NCI-H526 (cell line): ENCODE measurements at regions not wholly inside any gene's neighbourhood (a gene's known extent, or its start where the extent isn't known, plus 50 kb on each side); places are given as distances from the start of the nearest gene placed in this dataset.

ENCODE experiments used
- DNase-seq, 2 experiments: peaks; one replicate each; lab custom pipeline; 2025; lab: John Stamatoyannopoulos, UW

DNA sequence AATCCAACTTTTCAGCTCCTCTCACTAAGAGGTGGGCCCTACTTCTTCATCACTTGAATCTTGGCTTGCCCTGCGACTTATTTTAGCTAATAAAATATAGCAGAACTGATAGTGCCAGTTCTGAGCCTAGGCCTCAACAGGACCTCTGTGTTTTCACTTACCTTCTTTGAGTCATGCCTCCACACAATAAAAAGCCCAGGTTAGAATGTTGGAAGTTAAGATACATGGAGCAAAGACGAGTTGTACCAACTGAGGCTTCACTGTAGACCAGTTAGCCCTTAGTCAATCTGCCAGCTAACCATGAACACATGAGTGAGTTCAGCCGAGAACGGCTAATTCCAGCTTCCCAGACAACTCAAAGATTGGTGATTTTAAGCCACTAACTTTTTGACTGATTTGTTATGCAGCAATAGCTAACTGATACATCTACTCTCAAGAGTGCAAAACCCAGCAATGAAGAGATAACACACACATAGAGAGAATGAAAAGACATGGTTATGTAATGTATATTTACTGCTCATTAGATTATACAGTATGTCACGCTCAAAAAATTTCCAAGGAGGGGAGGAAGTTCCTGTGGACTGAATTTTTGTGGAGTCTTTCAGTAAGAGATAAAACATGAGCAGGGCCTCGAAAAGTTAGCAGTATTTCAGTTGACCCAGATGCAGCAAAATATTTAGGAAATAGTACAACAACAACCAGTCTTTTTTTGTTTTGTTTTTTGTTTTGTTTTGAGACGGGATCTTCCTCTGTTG is 181.1 kb downstream of the MYCN start:
- no peak for DNase-seq

DNA sequence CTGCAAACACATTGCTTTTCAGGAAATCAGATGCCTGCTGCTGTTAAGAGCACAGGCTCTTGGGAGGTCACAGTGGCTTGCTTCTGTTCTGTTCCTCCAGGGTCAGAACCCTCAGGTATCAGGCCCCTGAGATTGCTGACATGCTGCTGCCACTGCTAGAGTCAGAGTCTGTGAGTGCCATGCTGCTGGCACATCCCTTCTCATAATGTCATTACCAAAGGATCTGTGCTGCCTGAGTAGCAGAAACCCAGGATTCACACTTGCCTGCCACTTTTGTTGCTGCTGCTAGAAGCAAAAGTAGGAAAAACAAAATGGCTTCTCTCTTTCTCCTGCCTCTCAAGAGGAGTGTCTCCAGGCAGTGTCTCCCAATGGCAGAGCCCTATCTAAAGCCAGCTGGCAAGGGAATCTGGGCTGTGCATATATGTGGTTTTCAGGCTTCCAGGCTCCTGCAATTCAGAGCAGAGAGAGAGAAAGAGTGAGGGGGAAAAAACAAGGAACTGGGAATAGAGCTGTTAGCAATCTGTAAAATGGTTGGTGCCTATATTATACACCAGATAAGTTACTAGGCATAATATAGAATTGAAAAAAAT is 180.3 kb downstream of the MYCN start:
- DNase-seq: no peak

DNA sequence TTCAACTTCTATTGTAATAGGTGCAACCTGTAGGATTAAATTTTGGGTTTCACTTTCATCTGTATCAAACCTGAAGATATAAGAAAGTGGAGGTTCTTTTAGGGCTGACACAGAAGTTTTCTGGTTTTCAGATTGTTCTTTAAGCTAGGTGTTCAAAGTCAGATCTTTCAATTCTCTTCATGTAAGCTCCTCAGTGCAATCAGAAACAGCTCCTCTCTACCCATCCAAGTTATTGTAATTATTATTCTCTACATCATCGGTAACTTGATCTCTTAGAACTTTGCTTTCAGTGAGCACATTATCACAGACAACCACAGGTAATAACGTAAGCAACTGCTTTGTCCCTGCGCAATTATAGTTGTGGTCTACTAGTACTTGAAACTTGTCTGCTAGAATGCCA is 179.4 kb downstream of the MYCN start:
- DNase-seq: peak; percentile 94 to 96

DNA sequence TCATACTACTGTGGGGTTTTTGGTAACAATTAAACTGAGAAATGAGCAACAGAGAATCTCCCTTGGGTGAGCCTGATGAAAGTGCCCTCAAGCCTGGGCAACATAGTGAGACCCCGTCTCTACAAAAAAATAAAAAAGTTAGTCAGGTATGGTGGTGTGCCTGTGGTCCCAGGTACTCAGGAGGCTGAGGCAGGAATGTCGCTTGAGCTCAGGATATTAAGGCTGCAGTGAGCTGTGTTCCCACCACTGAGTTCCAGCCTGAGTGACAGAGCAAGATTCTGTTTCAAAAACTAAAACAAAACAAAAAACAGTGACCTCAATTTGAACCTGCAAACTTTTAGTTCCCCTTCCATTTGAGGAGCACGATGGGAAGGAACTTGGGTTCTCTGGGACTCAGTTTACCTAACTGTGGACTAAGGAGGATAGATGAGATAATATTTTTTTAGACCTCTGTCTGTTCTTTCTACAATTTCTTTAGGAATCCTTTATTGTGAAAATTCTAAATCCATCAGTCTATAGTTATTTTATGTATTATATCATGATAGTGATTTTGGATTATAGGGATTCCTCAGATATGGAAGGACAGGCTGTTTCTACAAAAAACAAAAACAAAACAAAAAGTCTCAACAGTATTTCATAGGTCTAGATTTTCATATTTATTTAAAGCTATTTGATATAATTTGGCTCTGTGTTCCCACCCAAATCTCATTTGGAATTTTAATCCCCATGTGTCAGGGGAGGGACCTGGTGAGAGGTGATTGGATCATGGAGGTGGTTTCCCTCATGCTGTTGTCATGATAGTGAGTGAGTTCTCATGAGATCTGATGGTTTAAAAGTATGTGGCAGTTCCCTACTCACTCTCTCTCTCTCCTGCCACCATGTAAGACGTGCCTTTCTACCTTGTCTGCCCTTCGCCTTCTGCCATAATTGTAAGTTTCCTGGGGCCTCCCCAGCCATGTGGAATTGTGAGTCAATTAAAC is 178.6 kb downstream of the MYCN start:
- DNase-seq: no peak

DNA sequence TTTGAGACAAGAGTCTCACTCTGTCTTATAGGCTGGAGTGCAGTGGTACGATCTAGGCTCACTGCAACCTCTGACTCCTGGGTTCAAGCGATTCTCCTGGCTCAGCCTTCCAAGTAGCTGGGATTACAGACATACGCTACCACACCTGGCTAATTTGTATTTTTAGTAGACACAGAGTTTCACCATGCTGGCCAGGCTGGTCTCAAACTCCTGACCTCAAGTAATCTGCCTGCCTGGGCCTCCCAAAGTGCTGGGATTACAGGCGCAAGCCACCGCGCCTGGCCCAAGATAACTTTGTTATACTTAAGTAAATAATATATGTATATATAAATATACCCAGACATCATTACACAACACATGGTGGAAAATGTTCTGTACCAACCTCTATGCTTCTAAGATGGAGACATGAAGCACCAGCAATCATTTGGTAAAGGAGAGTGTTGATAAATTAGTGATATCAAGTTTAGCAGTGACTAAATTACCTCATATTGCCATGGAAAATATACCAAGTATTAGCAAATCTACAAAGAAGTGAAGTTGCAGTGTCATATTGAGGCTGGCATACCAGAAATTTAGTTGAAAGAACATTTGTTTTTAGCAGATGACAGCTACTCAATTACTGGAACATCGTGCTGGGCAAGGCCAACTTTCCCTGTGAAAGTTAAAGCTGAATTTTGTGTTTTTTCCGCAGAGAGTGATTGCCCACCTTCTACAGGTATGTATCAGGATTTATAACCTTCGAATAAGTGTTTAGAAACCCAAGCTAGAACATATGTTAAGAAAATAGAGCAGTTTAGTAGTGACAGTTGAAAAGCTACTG is 177.7 kb downstream of the MYCN start:
- no peak for DNase-seq

DNA sequence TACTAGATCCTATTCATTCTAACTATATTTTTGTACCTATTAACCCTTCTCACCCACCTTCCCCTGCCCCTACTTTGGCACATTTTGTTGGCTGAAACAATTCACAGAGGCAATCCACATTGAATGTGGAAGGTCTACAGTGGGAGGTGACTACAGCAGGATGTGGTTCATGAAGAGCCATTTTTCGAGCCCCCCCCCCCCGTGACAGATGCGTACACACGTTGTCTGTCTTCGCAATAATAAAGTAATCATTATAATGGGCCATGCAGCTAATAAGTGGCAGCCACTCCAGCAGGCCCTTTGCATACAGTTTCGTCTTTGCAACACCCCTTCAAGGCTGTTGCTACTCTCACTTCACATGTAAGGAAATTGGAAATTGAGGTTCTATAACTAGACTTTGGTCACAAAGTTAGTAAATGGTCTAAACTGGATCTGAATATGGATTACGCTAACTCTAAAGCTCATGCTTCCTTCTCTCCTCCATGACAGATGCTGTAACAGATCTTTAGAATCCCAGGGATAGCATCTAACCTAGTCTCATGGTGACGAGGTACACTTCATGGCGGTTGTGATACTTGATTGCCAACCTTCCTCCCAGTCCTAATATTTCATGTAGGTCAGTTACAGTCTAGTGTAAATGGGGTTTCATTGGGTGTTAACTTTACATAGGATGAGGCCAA is 176.8 kb downstream of the MYCN start:
- no peak for DNase-seq

DNA sequence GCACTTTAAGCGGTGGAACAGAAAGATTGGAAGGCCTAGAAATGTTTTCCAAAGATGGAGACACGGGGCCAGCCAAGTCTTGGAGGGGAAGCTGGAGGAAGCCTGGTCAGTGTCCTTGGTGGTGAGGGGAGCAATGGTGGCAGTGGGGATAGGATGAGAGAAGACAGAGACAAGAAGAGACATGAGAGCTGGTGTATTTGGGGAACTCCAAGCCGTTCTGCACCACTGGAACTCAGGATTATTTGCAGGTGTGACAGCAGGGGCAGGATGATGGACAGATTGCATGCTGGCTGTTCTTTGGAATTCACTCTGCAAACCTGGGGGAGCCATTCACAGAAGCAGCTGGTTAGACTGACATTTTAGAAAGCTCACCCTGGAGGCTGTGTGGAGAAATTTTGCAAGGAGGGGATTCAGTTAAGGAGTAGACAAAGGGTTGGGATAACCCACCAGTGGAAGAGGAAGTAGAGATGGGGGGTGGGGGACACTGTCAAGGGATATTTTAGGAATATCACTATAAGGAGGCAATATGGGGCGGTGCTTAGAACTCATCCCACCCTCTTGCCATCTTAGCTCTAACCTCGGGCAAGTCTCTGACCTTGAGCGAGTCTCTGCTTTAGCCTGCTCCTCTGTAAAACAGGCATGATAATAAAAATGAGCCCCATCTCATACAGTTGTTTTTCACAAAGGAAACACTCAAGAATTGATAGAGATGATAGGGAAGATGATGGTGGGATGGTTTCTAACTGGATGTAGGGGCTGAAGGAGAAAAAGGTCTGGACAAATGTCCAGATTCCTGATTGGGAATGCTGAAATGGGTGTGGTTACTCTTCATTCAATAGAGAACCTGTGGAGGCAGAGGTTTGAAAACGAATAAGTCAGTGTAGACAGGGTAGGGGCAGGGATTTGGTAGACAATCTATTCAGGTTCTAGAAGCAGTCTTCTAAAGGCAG is 175.8 kb downstream of the MYCN start:
- DNase-seq: peak; percentile 98 to 99

DNA sequence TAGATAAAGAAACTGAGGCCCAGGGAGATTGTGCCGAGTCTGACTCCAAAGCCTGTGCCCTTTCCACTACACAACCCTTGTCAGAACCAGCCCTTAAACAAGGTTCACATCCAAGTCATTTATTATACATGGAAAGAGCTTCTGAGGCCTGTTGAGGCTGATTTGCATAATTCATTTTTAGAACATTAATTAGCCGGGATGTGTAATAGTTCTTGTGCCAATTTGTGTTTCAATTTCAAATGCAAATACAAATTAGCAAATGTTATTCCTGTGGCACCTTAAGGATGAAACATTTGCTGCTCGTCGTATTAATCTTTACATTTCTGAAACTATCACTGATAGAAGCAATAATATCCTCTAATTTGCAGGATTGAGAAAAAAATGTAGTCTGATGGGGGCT is 174.9 kb downstream of the MYCN start:
- peak; percentile 100 for DNase-seq

DNA sequence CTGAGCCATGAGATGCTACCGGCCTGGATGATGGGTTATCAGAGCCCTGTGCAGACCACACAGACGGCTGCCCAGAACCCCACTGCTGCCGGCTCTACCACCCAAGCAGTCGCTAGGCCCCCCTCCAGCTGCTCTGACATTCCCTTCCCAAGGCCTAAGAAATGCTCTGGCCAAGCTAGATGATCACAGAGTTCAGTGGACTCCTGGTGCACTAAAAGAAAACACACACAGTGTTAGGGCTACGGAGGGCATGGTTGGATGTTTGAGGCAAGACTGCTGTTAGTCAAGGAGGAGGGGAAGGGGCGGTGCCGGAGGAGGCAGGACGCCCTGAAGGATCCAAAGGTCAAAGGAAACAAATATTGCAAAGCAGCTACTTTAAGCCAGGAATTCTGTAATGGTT is 174.5 kb downstream of the MYCN start:
- peak; percentile 100 for DNase-seq

DNA sequence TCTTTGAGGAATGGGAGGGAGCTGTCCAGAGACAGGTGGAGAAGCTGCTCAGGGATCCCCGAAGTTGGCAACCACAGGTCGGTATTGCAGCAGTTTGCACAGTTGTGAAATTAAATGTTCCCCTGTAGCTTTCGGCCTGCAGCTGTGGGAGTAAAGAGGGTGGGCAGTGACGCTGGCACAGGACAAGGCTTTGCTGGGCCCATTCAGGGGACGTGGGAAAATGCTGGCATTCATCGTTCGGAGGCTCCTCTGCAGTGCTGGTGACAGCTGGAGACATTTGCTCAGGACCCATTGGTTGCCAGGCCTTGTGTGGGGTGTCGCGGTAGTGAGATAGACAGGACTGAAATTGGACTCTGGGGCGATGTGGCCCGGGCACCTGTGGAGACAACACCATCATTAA is 173.7 kb downstream of the MYCN start:
- DNase-seq: no peak

DNA sequence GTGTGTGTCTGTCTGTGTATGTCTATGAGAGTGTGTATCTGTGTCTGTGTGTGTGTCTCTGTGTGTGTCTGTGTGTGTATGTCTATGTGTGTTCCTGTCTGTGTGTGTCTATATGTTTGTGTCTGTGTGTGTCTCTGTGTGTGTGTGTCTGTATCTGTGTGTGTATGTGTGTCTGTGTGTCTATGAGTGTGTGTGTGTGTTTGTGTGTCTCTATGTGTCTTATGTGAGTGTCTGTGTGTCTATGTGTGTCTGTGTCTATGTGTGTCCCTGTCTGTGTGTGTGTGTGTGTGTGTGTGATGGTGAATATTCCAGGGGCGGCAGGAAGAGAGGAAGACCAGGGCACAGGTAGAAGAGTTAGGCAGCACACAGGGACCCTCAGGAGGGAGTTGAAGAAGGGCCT is 173.2 kb downstream of the MYCN start:
- no peak for DNase-seq

DNA sequence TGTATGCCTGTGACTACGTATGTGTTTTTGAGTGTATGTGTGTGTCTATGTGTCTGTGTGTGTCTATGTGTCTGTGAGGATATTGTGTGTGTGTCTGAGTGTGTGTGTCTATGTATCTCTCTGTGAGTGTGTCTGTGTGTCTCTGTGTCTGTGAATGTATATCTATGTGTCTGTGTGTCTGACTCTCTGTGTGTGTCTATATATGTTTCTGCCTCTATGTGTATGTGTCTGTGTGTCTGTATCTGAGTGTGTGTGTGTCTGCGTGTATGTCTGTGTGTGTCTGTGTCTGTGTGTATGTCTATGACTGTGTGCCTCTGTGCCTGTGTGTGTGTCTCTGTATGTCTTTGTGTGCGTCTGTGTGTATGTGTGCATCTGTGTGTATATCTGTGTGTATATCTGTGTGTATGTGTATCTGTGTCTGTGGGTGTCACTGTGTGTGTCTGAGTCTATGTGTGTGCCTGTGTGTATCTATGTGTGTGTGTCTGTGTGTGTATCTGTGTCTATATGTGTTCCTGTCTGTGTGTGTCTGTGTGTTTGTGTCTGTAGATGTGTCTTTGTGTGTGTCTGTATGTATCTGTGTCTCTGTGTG is 172.7 kb downstream of the MYCN start:
- DNase-seq: no peak

DNA sequence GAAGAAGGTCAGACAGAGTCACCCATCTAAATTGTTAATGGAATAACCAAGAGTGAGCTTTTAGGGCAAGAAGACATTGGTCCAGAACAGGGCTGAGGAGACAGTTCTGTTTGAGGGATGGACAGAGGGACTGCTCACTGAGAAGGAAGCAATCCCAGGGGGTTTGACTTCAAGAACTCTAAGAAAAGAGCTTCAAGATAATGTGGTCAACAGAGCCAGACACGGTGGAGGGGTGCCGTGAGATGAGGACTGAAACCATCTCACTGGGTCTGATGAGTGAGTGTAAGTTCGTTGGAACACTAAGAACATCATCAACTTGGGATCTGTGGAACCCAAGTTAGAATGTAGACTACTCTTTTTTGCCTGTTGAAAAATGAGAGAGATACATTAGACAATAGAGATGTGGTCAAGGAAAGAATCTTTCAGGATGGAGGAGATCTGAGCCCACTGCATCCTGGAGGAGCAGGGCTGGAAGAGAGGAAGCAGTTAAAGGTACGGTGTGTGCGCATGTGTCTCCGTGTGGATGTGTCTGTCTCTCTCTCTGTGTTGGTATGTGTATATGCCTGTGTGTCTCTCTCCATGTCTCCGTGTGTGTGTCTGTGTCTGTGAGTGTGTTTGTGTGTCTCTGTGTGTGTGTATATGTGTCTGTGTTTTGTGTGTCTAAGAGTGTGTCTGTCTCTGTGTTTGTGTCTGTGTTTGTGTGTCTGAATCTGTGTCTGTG is 172.1 kb downstream of the MYCN start:
- no peak for DNase-seq

DNA sequence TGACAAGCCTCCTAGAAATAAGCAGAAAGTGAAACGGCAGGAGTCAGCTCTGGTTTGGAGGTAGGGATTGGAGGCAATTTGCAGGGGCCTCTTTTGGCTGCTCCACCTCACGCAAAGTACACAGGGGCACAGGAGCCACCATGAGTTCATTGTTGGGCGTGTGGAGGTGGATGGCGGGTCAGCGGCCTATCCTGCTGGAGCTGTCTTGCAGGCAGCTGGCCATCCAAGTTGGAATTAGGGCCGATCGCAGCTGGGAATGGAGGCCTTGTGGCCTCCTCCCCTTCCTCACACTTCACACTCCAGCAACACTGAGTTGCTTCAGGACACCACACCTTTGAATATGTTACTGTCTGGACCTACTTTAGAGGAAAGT is 171.5 kb downstream of the MYCN start:
- DNase-seq: no peak

DNA sequence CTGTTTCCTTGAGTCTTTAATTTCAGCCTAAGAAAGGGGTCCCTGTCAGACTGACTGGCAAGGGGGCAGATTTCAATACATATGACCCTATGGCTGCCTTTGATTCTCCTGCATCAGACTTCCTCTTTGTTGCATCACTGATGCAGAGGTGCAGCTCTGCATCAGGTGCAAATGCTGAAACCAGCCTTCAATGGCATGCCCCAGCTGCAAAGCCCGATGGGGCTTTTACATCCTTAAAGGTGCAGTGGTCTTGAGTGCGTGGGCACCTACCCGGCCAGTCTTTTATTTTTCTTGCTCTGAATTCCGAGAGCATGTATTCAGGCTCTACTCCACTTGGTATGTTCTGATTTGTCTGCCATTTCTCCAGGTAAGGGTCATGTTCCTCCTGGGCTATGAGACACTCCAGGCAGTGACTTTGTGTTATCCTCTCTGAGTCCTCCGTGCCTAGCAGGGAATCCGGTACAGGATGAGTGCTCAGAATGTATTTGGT is 169.5 kb downstream of the MYCN start:
- no peak for DNase-seq

DNA sequence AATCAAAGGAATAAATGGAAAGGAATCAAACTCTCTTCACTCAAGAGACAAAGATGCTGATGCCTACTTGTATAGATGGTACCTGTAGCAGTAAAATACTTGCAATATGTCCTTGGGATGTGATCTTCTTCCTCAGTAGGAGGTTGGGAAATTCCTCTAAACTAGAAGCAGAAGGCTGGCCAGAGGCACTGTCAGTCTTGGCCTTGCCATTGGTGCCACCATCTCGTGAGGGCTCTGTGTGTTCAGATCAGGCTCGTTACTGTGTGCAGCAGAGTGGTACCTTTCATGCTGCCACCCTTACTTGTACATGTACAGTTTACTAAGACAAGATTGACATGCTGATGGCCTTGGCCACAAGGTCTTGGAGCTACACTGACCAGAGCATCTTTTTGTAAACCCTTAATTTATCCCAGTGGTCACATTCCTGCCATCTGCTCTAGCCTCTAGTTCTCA is 169.0 kb downstream of the MYCN start:
- no peak for DNase-seq

DNA sequence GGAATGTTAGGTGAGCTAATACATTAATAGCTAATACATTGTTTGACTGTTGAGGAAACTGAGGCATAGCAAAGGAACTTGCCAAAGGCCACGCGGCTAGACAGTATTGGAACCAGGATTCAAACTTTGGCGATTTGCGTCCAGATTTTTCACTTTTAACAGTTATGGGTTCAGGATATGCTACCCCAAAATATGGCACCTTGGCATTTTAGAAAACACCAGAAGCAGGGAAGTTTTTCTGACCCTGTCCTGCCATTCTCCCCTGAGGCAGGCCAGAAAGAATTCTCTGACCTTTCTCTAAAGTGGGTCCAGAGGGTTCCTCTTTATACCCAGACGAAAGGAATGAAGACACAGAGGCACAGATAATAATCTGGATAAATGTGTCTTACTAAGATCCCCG is 166.9 kb downstream of the MYCN start:
- DNase-seq: no peak

DNA sequence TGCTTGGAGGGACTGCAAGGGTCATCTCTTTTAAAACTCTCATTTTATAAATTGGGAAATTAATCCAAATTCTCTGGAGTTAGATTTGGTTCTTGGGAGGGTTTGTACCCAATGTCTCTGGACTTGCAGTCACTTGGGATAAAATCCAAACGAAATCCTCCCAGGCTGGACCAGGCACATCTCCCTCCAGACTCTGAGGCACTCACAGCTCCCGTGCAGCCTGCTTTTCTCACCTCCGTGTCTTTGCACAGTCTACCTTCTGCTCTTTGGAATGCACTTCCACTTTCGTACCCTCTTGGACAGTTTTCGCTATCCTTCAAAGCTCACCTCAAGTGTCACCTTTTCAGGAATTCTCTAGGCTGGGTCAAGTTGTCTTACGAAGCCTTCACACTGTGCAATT is 166.3 kb downstream of the MYCN start:
- no peak for DNase-seq
